SH-SY5Y (cell line): ENCODE measurements at regions not wholly inside any gene's neighbourhood (a gene's known extent, or its start where the extent isn't known, plus 50 kb on each side); places are given as distances from the start of the nearest gene placed in this dataset.

Source experiments
- GATA2 ChIP-seq: IDR thresholded peaks from 2 replicates; pipeline ENCODE4 v1.6.1; 2011; ENCODE audit warnings: mild to moderate bottlenecking, low read depth, low read length
- GATA3 ChIP-seq: IDR thresholded peaks from 2 replicates; pipeline ENCODE4 v1.6.1; 2011; ENCODE audit warnings: low read depth, mild to moderate bottlenecking, low read length, moderate library complexity

DNA sequence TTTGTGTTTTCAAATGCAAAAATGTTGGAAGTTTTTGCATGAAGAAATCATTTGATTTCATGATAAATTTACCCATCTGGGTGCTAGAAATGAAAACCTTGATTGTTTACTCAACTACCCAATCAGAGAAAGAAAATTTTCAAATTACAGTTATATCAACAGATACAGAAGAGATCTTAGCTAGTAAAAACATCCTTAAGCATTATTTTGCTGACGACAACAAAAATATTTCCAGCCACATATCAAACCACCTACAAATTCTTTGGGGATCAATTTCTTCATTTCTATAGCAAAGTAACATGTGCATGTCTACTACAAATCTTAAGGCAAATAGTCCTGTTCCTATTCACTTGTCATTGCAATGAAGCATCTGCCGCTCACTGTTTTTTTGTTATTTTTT lies 530.3 kb downstream of the ZIC1 start:
- TF ChIP-seq GATA2 = no peak
- no peak for TF ChIP-seq GATA3
